COR-L47 (cell line): ENCODE measurements at regions not wholly inside any gene's neighbourhood (a gene's known extent, or its start where the extent isn't known, plus 50 kb on each side); places are given as distances from the start of the nearest gene placed in this dataset.
"Not testable (repeated sequence)": the region's sequence is repeated elsewhere in the genome, so short reads cannot be mapped to it uniquely, and the experiment has no call there.

Experiments
- DNase-seq: peaks from one replicate; lab custom pipeline; 2025; lab: John Stamatoyannopoulos, UW

GRCh38 chr5:130479045-130479804, 575.0 kb downstream of the CHSY3 start:
- DNase-seq = no peak

GRCh38 chr5:130476325-130476724, 572.1 kb downstream of the CHSY3 start:
- DNase-seq = no peak

- no peak for DNase-seq
Measured at GRCh38 chr5:130462516-130462915, 558.3 kb downstream of the CHSY3 start.

GRCh38 chr5:130455175-130455574, 550.9 kb downstream of the CHSY3 start:
- no peak for DNase-seq

DNA sequence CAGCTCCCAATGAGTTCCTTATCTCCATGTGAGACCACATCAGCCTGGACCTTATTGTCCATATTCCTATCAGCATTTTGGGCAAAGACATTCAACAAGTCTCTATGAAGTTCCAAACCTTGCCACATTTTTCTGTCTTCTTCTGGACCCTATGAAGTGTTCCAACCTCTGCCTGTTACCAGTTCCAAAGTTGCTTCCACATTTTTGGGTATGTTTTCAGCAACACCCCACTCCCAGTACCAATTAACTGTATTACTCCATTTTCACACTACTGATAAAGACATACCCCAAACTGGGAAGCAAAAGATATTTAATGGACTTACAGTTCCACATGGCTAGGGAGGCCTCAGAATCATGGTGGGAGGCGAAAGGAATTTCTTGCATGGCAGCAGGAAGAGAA, 548.5 kb downstream of the CHSY3 start:
- no peak for DNase-seq

DNA sequence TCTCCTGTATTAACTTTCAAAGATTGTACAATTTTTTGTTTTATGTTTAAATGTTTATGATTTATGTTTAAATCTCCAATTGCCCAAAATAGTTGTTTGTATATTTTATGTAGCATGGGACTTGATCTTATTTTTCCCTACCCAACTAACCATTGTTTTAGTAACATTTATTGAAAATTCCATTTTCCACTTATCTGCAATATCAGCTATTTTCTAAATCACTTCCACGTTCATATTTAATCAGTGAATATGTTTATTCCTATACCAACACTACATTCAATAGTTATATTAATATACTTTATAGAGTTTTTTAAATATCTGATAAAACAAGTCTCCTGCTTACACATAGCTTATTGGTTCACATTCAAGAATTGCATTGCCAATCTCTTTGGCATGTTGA, 532.2 kb downstream of the CHSY3 start:
- no peak for DNase-seq

DNA sequence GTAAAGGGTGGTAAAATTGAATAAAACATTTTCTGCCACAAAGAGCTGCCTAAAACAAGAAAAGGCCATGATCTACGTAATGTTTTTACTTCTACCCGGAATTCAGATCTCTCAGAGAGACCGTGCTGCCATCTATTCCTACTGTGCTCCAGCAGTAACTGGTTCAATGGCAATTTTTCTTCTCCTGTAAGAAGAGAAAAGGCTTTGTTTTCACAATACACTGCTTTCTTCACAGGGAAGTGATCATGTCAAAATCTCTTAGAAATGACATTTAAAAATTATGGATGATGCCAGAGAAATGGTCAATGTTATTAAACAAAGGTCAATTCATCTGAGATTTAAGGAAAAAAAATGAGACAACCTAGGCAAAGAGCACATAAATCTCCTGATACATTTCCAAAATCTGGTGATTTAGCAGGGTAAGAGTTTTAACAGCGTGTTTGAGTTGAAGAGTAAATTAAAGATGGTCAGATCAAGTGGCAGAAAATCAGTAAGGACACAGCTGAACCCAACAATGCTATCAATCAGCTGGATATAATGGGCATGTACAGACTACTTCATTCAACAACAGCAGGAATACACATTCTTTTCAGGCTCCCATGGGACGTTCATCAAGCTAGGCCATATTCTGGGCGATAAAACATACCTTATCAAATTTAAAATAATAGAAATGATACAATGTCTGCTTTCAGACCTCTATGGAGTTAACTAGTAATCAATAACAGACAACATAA, 523.1 kb downstream of the CHSY3 start:
- DNase-seq = no peak

GRCh38 chr5:130425424-130425823, 521.2 kb downstream of the CHSY3 start:
- no peak for DNase-seq

- DNase-seq = no peak
Measured at GRCh38 chr5:130424341-130424740, 520.1 kb downstream of the CHSY3 start.

DNA sequence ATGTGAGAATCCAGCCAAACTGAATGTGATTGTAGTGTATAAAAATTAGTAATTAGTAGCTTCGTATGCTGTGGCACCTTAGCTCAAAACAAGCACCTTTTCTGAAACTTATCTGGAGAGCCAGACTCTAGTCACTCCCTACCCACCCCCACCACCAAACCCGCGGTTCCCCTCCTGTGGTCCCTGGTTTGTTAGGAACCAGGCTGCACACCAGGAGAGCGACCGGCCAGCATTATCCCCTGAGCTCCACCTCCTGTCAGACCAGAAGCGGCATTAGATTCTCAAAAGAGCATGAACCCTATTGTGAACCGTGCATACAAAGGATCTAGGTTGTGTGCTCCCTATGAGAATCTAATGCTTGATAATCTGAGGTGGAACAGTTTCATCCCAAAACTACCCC, 498.6 kb downstream of the CHSY3 start:
- DNase-seq = no peak

- DNase-seq = no peak
Measured at GRCh38 chr5:130400091-130400490, 495.8 kb downstream of the CHSY3 start.

GRCh38 chr5:130398825-130399224, 494.6 kb downstream of the CHSY3 start:
- no peak for DNase-seq

DNA sequence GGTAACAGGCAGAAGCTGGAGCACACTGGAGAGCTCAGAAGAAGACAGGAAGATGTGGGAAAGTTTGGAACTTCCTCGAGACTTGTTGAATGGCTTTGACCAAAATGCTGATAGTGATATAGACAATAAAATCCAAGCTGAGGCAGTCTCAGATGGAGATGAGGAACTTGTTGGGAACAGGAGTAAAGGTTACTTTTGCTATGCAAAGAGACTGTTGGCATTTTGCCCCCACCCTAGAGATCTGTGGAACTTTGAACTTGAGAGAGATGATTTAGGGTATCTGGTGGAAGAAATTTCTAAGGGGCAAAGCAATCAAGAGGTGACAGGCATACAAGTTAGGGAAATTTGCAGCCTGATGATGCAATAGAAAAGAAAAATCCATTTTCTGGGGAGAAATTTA, 493.5 kb downstream of the CHSY3 start:
- not testable (repeated sequence) for DNase-seq

- DNase-seq = no peak
Measured at GRCh38 chr5:130397132-130397531, 492.9 kb downstream of the CHSY3 start.

DNA sequence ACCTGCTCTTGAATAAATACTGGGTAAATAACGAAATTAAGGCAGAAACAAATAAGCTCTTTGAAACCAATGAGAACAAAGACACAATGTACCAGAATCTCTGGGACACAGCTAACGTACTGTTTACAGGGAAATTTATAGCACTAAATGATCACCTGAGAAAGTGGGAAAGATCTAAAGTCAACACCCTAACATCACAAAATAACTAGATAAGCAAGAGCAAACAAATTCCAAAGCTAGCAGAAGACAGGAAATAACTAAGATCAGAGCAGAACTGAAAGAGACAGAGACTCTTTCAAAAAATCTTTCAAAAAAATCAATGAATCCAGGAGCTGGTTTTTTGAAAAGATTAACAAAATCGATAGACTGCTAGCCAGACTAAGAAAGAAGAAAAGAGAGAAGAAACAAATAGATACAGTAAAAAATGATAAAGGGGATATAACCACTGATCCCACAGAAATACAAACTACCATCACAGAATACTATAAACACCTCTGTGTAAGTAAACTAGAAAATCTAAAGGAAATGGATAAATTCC, 487.5 kb downstream of the CHSY3 start:
- not testable (repeated sequence) for DNase-seq

- DNase-seq = no peak
Measured at GRCh38 chr5:130386155-130386554, 481.9 kb downstream of the CHSY3 start.

- no peak for DNase-seq
Measured at GRCh38 chr5:130385656-130386055, 481.4 kb downstream of the CHSY3 start.

- no peak for DNase-seq
Measured at GRCh38 chr5:130365956-130366355, 461.7 kb downstream of the CHSY3 start.

DNA sequence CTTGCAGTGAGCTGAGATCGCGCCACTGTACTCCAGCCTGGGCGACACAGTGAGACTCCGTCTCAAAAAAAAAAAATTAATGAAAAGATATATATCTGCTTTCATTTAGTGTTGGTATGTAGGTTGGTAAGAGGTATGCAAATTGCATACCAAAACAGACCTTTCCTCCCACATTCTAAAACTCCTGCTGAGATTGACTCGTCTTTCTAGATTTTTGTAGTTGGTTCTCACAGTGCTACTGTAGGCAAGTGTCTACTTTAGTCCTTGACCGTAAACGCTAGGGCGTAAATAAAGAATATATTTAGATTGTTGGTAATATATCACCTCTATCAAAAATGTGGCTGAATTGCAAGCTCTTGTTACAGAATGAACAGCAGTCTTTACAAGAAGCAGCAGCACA, 445.9 kb downstream of the CHSY3 start:
- no peak for DNase-seq

DNA sequence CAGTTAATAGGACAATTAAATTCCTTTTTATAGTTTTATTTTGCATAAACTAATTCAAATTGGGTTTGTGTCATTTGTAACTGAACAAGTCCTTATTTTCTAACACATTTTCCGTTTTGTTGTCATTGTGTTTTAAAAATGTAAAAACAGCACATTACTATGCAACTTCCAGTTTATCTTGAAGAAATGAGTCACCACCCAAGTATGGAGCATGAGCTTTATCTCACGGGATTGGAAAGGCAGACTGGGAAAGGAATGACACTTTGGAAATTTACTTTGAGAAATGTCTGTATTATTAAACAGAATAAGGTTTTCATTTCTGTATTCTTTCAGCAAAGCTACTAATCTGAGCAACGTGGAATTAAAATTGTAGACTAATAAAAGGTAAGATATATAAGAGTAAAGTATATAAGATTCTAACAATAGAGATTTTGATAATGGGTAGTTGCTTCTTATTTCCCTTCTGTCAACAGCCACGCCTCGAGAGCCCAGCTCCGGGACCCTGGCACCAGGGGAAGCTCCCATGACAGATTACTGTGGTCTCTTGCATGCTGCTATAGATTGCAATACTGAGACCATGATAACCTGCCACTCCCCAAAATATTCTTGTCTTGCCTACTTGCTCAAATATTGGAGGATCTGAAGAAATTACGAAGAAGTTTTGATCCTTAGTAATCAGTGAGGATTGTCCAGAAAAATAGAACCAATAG, 433.1 kb downstream of the CHSY3 start:
- no peak for DNase-seq

DNA sequence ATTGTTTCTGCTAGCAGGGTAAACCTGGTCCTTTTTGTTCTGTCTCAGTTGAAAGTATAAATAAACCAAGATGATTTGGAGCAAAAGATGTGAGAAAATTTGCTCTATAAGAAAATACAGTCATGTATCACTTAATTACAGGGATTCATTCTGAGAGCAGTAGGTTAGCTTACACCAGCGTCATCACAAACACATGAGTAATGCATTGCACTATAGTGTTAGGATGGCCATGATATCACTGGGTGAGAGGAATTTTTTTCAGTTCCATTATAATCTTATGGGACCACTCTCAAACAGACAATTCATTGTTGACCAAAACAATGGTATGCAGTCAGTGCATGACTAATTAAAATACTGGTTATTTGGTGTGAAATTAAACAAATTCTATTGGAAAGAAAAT, 430.9 kb downstream of the CHSY3 start:
- no peak for DNase-seq

GRCh38 chr5:130333089-130333488, 428.8 kb downstream of the CHSY3 start:
- DNase-seq = no peak

DNA sequence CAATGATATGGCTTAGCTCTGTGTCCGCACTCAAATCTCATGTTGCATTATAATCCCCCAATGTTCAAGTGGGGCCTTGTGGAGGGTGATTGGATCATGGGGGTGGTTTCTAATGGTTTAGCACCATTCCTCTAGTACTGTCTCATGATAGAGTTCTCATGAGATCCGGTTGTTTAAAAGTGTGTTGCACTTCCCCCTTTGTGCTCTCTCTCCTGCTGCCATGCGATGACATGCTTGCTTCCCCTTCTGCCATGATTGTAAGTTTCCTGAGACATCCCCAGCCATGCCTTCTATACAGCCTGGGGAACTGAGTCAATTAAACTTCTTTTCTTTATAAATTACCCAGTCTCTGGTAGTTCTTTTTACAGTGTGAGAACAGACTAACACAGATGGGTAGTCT, 427.1 kb downstream of the CHSY3 start:
- DNase-seq = no peak
